ENCODE measurements at regions not wholly inside any gene's neighbourhood (a gene's known extent, or its start where the extent isn't known, plus 50 kb on each side); places are given as distances from the start of the nearest gene placed in this dataset.

- no peak for TF ChIP-seq POLR2A (IDR thresholded peaks at IDR 0.05)
- no peak for TF ChIP-seq CTCF (IDR thresholded peaks at IDR 0.05 in 8 of 11, conservative IDR thresholded peaks at IDR 0.05 in 3 of 11)
- TF ChIP-seq POLR2AphosphoS5 (IDR thresholded peaks at IDR 0.05) = no peak
- WGBS, 5 donors = 73 to 89% (median 80%) methylated on average over 2 of the region's 2 CpGs
- peaks cover 0 to 20% (median 0%) of the 10 kb centered on the region in 8 donors for H3K9me3 ChIP-seq
- H3K4me3 ChIP-seq = no peak overlapping the region
- no peak for DNase-seq
- no peaks in the 10 kb centered on the region for H3K4me1 ChIP-seq
- H3K36me3 ChIP-seq = no peaks in the 10 kb centered on the region
- no peaks in the 10 kb centered on the region for H3K27me3 ChIP-seq (replicated peaks in 1 of 7)
- no peak overlapping the region for H3K27ac ChIP-seq
- intact Hi-C loops (cut with DNase I; ENCODE audit: low total_unique reads) = no loop called here
Measured at GRCh38 chr22:47673557-47673956, 911.1 kb downstream of the TBC1D22A start.

GRCh38 chr22:47672526-47672925 lies 910.1 kb downstream of the TBC1D22A start:
- TF ChIP-seq POLR2A (IDR thresholded peaks at IDR 0.05) (no peak), POLR2AphosphoS5 (IDR thresholded peaks at IDR 0.05) (no peak), CTCF (IDR thresholded peaks at IDR 0.05 in 8 of 11, conservative IDR thresholded peaks at IDR 0.05 in 3 of 11) (no peak)
- 72 to 90% (median 86%) methylated on average over 5 to 9 of the region's 9 CpGs for WGBS, 5 donors
- intact Hi-C loops (cut with DNase I; ENCODE audit: low total_unique reads) = no loop called here
- Histone ChIP-seq H3K27me3 (replicated peaks in 1 of 7) (no peaks in the 10 kb centered on the region), H3K36me3 (no peaks in the 10 kb centered on the region), H3K27ac (no peak overlapping the region), H3K4me1 (no peaks in the 10 kb centered on the region), H3K4me3 (no peak overlapping the region), H3K9me3 (peaks cover 0 to 20% (median 0%) of the 10 kb centered on the region in 8 donors)
- DNase-seq = no peak

GRCh38 chr22:47665151-47665550 lies 902.7 kb downstream of the TBC1D22A start:
- H3K36me3 ChIP-seq = no peaks in the 10 kb centered on the region
- peaks cover 0 to 37% (median 12%) of the 10 kb centered on the region in 8 donors for H3K9me3 ChIP-seq
- no peak for DNase-seq
- no peak overlapping the region for H3K4me3 ChIP-seq
- intact Hi-C loops (cut with DNase I; ENCODE audit: low total_unique reads) = no loop called here
- H3K4me1 ChIP-seq = no peaks in the 10 kb centered on the region
- H3K27ac ChIP-seq = no peak overlapping the region
- TF ChIP-seq POLR2AphosphoS5 (IDR thresholded peaks at IDR 0.05) (no peak), POLR2A (IDR thresholded peaks at IDR 0.05) (no peak), CTCF (IDR thresholded peaks at IDR 0.05 in 8 of 11, conservative IDR thresholded peaks at IDR 0.05 in 3 of 11) (no peak)
- WGBS, 5 donors = 61 to 77% (median 74%) methylated on average over 4 of the region's 4 CpGs
- H3K27me3 ChIP-seq (replicated peaks in 1 of 7) = peaks cover 0 to 6% (median 0%) of the 10 kb centered on the region in 7 donors

GRCh38 chr22:47663615-47664605 lies 901.5 kb downstream of the TBC1D22A start:
- TF ChIP-seq POLR2AphosphoS5 (IDR thresholded peaks at IDR 0.05) (no peak), CTCF (IDR thresholded peaks at IDR 0.05 in 8 of 11, conservative IDR thresholded peaks at IDR 0.05 in 3 of 11) (no peak), POLR2A (IDR thresholded peaks at IDR 0.05) (no peak)
- DNase-seq = no peak
- Histone ChIP-seq H3K4me1 (no peaks in the 10 kb centered on the region), H3K4me3 (no peak overlapping the region), H3K27ac (no peak overlapping the region), H3K9me3 (peaks cover 0 to 27% (median 9%) of the 10 kb centered on the region in 8 donors), H3K27me3 (replicated peaks in 1 of 7) (peaks cover 0 to 6% (median 0%) of the 10 kb centered on the region in 7 donors), H3K36me3 (no peaks in the 10 kb centered on the region)
- WGBS, 5 donors = 77 to 82% (median 80%) methylated on average over 14 of the region's 14 CpGs
- intact Hi-C loops (cut with DNase I; ENCODE audit: low total_unique reads) = no loop called here

Data from spleen (tissue), 11 donors.